Prostate gland (tissue), 2 donors: ENCODE measurements at regions not wholly inside any gene's neighbourhood (a gene's known extent, or its start where the extent isn't known, plus 50 kb on each side); places are given as distances from the start of the nearest gene placed in this dataset.

Source experiments
- DNase-seq: peaks from one replicate; pipeline ENCODE4 v3.0.0-alpha.2; 2019; ENCODE audit warnings: low spot score
- H3K27ac ChIP-seq, 2 donors: fragments of 200-600 bp; sonication (generic); 2 replicates each; pipeline ENCODE4 v1.5.1; 2017 to 2019
- H3K27me3 ChIP-seq: fragments of 200-600 bp; sonication (generic); replicated peaks from 2 replicates; pipeline ENCODE4 v1.5.1; 2019; ENCODE audit not compliant: insufficient read depth
- H3K36me3 ChIP-seq, 2 donors: fragments of 200-600 bp; sonication (generic); 1 replicate in 1 of 2; 2 replicates in 1 of 2; pipeline versions ENCODE4 v1.5.1 to v1.8.1; 2017 to 2019
- H3K4me1 ChIP-seq: fragments of 200-600 bp; sonication (generic); replicated peaks from 2 replicates; pipeline ENCODE4 v1.5.1; 2019
- H3K4me3 ChIP-seq, 2 donors: fragments of 200-600 bp; sonication (generic); 2 replicates each; pipeline ENCODE4 v1.5.1; 2017 to 2019
- H3K9me3 ChIP-seq: fragments of 200-600 bp; sonication (generic); 2 replicates; pipeline ENCODE4 v1.5.1; 2017
- POLR2A ChIP-seq: fragments of 450-650 bp; IDR thresholded peaks from one replicate; pipeline ENCODE4 v1.6.1; 2016; ENCODE audit warnings: antibody characterized with exemption, mild to moderate bottlenecking
- POLR2AphosphoS5 ChIP-seq: sonication (generic); formaldehyde crosslinking; IDR thresholded peaks from one replicate; pipeline ENCODE4 v1.6.1; 2017; ENCODE audit warnings: antibody characterized with exemption
- WGBS: methylation state at CpG from one replicate; pipeline ENCODE4 v1.1.5; 2018; 5-methylcytosine and 5-hydroxymethylcytosine counted together
- intact Hi-C: fragments of 100-400 bp; cut with DNase I; formaldehyde crosslinking; loops from one replicate; pipeline ENCODE4 v1.14.2; 2022
- TF ChIP-seq, protein P1 (sequence below), 4 experiments: fragments of 200-600 bp in 2 of 4; fragments of 450-650 bp in 2 of 4; sonication (generic) in 2 of 4; IDR thresholded peaks; 1 replicate in 3 of 4; 2 replicates in 1 of 4; pipeline ENCODE4 v1.5.1; 2016 to 2019; ENCODE audit warnings: antibody characterized with exemption in 4 of 4, mild to moderate bottlenecking in 2 of 4, moderate library complexity in 2 of 4

DNA sequence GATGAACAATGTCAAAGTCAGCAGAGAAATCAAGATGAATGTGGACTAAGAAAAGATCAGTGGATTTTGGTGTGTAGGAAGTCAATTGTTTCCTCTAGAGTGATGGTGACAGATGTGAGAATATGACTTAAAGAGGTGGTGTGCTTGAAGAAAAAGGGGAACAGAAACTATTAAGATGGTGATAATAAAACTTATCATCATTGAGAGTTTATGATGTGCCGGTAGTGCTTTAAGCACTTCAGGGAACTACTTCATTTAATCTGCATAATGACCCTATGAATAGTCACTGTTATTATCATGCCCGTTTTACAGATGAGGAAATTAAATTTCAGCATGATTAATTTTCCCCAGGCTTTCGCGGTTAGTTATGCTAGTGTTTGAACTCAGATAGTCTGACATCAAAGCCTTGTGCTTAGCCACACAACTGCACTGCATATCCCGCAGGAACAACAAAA is 246.9 kb upstream of the LRRC7 start:
- H3K27me3 ChIP-seq, result no peaks in the 10 kb centered on the region
- no peak overlapping the region for H3K4me3 ChIP-seq
- no peaks in the 10 kb centered on the region for H3K36me3 ChIP-seq
- no peak for TF ChIP-seq POLR2A
- TF ChIP-seq POLR2AphosphoS5, result no peak
- TF ChIP-seq, protein P1, sequence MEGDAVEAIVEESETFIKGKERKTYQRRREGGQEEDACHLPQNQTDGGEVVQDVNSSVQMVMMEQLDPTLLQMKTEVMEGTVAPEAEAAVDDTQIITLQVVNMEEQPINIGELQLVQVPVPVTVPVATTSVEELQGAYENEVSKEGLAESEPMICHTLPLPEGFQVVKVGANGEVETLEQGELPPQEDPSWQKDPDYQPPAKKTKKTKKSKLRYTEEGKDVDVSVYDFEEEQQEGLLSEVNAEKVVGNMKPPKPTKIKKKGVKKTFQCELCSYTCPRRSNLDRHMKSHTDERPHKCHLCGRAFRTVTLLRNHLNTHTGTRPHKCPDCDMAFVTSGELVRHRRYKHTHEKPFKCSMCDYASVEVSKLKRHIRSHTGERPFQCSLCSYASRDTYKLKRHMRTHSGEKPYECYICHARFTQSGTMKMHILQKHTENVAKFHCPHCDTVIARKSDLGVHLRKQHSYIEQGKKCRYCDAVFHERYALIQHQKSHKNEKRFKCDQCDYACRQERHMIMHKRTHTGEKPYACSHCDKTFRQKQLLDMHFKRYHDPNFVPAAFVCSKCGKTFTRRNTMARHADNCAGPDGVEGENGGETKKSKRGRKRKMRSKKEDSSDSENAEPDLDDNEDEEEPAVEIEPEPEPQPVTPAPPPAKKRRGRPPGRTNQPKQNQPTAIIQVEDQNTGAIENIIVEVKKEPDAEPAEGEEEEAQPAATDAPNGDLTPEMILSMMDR (IDR thresholded peaks at IDR 0.05), result no peak
- H3K4me1 ChIP-seq, result no peaks in the 10 kb centered on the region
- H3K27ac ChIP-seq, result no peak overlapping the region
- 59% methylated on average over 5 of the region's 5 CpGs for WGBS
- H3K9me3 ChIP-seq, result no peaks in the 10 kb centered on the region
- intact Hi-C loops, result no loop called here
- DNase-seq, result no peak

DNA sequence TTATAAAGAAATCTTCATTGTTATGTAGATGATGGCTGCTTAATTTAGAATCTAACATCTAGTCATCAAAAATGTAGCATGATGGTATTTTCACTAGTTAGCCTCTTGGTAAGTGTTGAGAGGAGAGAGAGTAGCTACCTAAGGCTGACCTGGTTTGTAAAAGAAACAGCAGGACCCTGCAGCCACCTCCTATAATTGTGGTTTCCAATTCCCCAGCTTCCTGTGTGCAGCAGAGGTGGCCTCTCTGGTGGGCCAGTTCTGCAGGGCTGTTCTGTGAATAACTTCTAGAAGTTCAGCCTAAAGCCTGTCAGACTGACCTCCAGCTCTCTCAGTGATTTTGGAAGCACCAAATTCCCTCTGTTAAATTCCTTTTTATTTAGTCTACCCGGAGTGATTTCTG is 246.4 kb upstream of the LRRC7 start:
- H3K27ac ChIP-seq, result no peak overlapping the region
- no peaks in the 10 kb centered on the region for H3K4me1 ChIP-seq
- H3K36me3 ChIP-seq, result no peaks in the 10 kb centered on the region
- intact Hi-C loops, result no loop called here
- H3K4me3 ChIP-seq, result no peak overlapping the region
- WGBS, result 60% methylated on average over 1 of the region's 1 CpG
- no peaks in the 10 kb centered on the region for H3K9me3 ChIP-seq
- TF ChIP-seq, protein P1 (IDR thresholded peaks at IDR 0.05), result no peak
- TF ChIP-seq POLR2A (no peak), POLR2AphosphoS5 (no peak)
- H3K27me3 ChIP-seq, result no peaks in the 10 kb centered on the region
- no peak for DNase-seq

DNA sequence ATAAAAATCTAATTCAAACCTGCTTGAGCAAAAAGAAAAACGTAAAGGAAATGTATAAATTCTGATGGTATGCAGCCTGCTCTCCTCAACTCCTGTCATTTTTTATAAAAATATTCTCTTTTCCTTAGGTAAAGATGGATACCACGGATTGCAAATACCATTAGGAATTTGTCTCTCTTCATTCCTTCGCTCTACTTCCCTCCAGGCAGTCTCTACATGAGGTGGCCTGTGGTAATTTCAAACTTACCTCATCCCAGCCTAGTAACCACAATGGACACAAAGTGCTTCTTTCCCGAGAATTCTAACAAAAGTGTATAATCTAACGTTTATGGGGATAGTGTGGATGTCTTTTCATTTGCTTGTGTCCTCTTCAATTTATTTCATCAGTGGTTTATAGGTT is 239.5 kb upstream of the LRRC7 start:
- DNase-seq, result no peak
- H3K36me3 ChIP-seq, result no peaks in the 10 kb centered on the region
- WGBS, result 82% methylated on average over 5 of the region's 5 CpGs
- intact Hi-C loops, result no loop called here
- TF ChIP-seq POLR2AphosphoS5 (no peak), POLR2A (no peak)
- TF ChIP-seq, protein P1 (IDR thresholded peaks at IDR 0.05), result no peak
- H3K9me3 ChIP-seq, result no peaks in the 10 kb centered on the region
- H3K27ac ChIP-seq, result no peak overlapping the region
- H3K4me3 ChIP-seq, result no peak overlapping the region
- no peaks in the 10 kb centered on the region for H3K4me1 ChIP-seq
- no peaks in the 10 kb centered on the region for H3K27me3 ChIP-seq

DNA sequence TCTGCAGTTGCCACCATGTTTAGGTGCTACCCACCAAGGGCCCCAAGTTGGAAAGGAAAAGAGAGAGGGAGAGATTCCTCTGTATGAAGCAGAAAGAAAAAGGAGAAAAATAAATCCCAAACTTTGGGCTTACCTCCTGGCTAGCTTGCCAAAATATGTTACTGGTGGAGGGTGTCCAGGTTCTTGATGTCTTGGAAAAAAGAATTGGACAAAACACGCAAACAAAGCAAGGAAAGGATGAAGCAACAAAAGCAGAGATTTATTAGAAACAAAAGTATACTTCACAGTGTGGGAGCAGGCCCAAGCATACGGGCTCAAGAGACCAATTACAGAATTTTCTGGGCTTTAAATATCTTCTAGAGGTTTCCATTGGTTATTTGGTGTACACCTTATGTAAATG is 204.5 kb upstream of the LRRC7 start:
- Histone ChIP-seq H3K4me3 (no peak overlapping the region), H3K27me3 (no peaks in the 10 kb centered on the region), H3K4me1 (no peaks in the 10 kb centered on the region), H3K9me3 (no peaks in the 10 kb centered on the region), H3K27ac (no peak overlapping the region), H3K36me3 (no peaks in the 10 kb centered on the region)
- TF ChIP-seq, protein P1 (IDR thresholded peaks at IDR 0.05), result no peak
- TF ChIP-seq POLR2A (no peak), POLR2AphosphoS5 (no peak)
- intact Hi-C loops, result no loop called here
- 70% methylated on average over 2 of the region's 2 CpGs for WGBS
- DNase-seq, result no peak

DNA sequence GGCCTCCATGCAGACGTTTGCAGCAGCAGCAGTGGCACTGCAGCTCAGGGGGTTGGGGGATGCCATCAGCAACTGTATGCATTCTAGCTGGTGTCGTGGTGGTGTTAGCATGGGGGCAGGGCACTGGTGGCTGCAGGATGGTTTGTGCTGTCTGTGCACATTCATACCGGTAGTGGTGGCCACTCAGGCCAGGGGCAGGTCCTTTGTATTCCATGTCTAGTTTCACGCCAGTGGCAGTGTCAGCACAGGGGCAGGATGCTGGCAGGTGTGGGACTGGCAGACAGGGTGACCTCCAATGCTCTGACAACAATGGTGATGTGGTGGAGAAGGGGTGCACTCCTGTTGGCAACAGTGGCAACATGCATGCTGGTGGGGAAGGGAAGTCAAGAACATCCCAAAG is 194.2 kb upstream of the LRRC7 start:
- intact Hi-C loops, result no loop called here
- Histone ChIP-seq H3K4me1 (no peaks in the 10 kb centered on the region), H3K9me3 (no peaks in the 10 kb centered on the region), H3K4me3 (no peak overlapping the region), H3K27ac (no peak overlapping the region), H3K27me3 (no peaks in the 10 kb centered on the region), H3K36me3 (no peaks in the 10 kb centered on the region)
- DNase-seq, result no peak
- 90% methylated on average over 4 of the region's 4 CpGs for WGBS
- TF ChIP-seq POLR2A (no peak), POLR2AphosphoS5 (no peak)
- TF ChIP-seq, protein P1 (IDR thresholded peaks at IDR 0.05), result no peak
